Stimulated activated CD4-positive, alpha-beta T cell treated with anti-CD3 and anti-CD28 coated beads, Interleukin-15, amount 100 ng/mL, for 24 hours (primary cell): ENCODE measurements at regions not wholly inside any gene's neighbourhood (a gene's known extent, or its start where the extent isn't known, plus 50 kb on each side); places are given as distances from the start of the nearest gene placed in this dataset.

ENCODE experiments used
- DNase-seq: peaks from one replicate; pipeline ENCODE4 v3.0.0-alpha.2; 2020

DNA sequence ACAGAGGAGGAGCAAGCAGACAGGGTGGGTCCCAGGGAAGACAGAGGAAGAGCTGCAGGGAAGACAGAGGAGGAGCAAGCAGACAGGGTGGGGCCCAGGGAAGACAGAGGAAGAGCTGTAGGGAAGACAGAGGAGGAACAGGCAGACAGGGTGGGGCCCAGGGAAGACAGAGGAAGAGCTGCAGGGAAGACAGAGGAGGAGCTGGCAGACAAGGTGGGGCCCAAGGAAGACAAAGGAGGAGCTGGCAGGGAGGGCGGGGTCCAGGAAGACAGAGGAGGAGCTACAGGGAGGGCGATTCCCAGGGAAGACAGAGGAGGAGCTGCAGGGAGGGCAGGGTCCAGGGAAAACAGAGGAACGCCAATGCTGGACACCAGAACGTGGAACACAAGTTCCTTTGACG is 66.5 kb downstream of the PLXNA1 start:
- DNase-seq, result no peak

GRCh38 chr3:127050733-127051132 is 67.8 kb downstream of the PLXNA1 start:
- DNase-seq, result no peak

- no peak for DNase-seq
These were observed 69.2 kb downstream of the PLXNA1 start for GRCh38 chr3:127052121-127052561.

DNA sequence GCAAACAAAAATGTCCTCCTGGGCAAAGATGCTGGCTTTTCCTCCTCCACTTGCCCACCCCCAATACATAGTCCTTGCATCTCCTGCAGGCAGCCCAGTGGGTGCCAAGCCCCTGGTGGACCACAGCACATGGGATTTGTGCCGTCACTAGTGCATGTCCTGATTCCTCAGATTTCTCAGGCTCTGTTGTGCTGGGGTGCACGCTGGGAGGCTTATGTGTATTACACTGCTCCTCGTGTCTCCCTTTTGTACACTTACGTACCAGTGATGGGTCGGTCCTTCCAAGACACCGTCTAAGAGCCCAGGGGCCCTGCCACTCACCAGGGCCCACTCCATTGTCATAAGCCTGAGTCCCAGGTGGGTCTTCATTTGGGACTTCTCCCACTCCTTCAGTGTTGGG is 70.1 kb downstream of the PLXNA1 start:
- no peak for DNase-seq

GRCh38 chr3:127053450-127053849 is 70.5 kb downstream of the PLXNA1 start:
- DNase-seq, result no peak

GRCh38 chr3:127053979-127054378 is 71.1 kb downstream of the PLXNA1 start:
- DNase-seq, result no peak

DNA sequence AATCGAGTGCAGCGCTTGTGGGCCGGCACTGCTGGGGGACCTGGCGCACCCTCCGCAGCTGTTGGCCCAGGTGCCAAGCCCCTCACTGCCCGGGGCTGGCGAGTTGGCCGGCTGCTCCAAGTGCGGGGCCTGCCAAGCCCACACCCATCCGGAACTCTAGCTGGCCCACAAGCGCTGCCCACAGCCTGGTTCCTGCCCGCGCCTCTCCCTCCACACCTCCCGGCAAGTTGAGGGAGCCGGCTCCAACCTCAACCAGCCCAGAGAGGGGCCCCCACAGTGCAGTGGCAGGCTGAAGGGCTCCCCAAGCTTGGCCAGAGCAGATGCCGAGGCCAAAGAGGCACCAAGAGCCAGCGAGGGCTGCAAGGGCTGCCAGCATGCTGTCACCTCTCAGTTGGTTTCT is 73.4 kb downstream of the PLXNA1 start:
- DNase-seq, result no peak

DNA sequence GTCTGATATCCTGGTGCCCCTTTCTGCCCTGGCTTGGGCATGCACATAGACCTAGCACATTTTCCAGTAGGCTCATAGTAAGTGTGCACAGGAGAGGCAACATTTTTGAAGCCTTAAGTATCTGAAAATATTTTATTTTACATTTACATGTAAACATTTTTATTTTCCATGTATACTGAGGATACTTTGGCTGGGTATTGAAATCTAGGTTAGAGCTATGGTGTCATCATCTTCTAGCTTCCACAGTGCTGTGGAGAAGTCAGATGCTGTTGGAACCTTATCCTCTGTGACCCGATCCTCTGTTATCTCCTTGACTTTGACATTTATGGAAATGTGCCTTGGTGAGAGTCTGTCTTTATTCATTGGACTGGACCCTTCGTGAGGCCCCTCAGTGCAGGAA is 74.1 kb downstream of the PLXNA1 start:
- no peak for DNase-seq

DNA sequence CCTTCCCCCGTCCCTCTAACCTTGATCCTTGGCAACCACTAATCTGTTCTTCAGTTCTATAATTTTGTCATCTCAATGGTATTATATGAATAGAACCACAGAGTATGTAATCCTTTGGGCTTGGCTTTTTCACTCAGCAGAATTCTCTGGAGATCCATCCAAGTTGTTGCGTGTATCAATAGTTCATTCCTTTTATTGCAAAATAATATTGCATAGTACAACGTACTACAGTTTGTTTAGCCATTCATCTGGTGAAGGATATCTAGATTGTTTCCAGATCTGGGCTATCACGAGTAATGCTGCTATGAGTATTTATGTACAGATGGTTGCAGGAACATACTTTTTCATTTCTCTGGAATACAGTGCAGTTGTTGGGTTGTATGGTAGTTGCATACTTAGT is 76.2 kb downstream of the PLXNA1 start:
- no peak for DNase-seq

DNA sequence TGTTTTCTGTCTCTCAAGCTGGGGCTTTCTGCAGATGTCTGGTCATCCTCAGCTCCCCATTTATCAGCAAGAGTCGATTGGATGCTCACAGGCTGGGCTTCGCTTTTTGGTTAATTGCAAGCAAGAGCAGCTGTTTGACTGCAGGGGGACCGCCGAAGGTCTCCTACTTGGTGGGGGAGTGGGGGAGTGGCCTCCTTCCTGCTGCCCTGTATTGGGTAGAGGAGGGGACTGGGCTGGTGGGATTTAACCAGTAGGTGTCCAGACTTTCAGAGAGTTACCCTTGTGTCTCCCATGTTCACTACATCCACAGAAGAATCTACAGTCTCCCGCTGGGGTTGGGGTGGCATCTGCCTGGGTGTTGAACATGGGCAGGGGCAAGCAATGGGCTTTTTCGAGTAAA is 78.7 kb downstream of the PLXNA1 start:
- no peak for DNase-seq

GRCh38 chr3:127062926-127063325 is 80.0 kb downstream of the PLXNA1 start:
- DNase-seq, result no peak

DNA sequence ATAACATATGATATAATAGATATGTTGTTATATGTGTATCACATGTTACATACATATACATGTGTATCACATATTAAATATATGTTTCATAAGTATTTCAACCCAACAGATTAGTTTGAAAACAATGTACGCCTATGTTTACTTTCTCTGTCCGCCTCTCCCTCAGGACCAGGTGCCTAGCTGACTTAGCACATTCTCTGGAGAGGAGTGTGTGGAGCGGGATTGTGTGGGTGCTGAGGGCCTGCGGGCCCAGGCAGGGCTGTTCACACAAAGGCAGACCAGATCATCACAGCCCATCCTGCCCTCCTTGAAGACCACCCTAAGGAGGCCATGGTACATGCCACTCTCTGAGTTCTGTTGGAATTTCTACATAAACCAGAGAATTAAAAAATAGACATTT is 81.0 kb downstream of the PLXNA1 start:
- no peak for DNase-seq

GRCh38 chr3:127064391-127065137 is 81.6 kb downstream of the PLXNA1 start:
- DNase-seq, result no peak

DNA sequence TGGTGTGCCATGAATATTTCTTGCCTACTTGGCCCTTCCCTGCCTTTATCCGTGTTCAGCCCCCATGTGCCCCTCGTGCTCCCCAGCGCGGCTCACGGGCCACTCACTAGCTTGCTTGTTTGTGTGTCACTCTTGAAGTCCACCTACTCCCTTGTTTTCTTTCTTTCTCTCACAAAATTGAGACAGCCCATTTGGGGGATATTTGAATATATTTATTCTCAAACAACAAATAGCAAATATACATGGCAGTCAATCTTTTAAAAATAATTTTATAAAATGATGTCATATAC is 82.2 kb downstream of the PLXNA1 start:
- no peak for DNase-seq

DNA sequence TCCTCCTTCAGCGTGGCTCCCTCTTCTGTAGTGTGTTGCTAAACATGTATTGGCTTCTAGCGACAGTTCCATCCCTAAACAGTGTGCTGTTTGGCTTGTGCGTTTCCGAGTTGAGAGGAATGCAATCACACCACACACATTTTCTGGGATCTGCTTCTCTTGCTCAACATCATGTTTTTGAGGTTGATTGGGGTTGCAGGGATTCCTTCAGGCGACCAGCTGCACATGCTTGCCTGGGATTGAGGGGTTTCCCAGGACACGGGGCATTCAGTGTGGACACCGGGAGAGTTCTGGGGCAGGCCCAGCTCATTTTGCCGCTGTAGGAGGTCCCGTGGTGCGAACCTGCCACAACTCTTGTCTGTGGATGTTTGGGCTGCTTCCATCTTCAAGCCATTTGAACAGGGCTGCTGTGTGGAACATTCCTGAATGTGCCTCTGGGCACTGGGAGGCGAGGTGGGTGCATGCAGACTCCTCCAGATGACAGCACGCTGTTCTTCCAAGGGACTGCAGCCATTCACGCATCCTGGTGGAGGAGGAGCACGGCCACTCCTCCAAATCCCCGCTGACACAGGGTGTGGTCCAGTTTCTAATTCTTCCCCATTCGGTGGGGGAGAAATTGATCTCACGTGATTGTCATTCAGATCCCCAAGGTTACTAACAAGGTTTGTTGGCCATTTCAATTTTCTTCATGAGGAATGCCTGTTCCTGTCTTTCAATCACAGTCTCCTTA is 82.8 kb downstream of the PLXNA1 start:
- no peak for DNase-seq

- no peak for DNase-seq
These were observed 83.7 kb downstream of the PLXNA1 start for GRCh38 chr3:127066635-127067034.

DNA sequence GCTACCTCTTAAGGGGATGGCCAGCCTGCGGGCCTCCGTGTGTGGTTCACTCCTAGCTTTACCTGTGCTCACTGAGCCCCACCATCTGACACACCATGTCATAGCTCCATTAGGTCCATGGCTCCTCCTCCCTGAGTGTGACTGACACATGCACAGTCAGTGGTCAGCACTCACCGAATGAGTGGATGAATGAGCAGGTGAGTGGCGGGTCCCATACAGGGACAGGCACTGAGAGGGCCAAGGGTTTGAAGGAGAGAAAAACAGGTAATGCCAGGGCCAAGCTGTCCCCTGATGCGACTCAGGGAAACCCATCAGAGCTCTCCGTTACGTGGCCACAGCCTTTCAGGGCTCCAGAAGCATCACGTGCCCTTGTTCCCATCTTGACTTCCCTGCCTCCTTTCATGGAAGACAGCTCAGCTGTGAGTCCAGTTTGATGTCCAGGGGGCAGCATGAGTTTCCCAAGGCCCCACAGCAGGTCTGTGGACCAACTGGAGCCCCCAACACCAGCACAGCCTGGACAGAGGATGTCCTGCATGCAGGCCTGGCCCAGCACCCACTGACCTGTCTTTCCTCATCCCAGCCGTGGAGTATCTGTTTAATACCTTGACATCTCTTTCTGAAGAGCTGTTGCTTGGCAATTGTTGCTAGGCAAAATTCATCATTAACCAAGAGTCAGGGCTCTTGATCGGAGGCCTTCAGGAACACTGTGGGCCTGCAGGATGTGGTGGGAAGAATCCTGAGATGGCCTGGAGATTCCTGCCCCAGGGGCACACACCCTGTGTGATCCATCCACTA is 84.4 kb downstream of the PLXNA1 start:
- DNase-seq, result no peak

GRCh38 chr3:127068111-127068810 is 85.3 kb downstream of the PLXNA1 start:
- DNase-seq, result no peak

GRCh38 chr3:127068871-127069270 is 86.0 kb downstream of the PLXNA1 start:
- no peak for DNase-seq

- DNase-seq, result no peak
These were observed 87.0 kb downstream of the PLXNA1 start for GRCh38 chr3:127069814-127070440.

GRCh38 chr3:127070776-127071175 is 87.9 kb downstream of the PLXNA1 start:
- no peak for DNase-seq

- no peak for DNase-seq
These were observed 88.7 kb downstream of the PLXNA1 start for GRCh38 chr3:127071597-127072001.
